Gastrocnemius medialis (tissue), 4 donors: ENCODE measurements at regions not wholly inside any gene's neighbourhood (a gene's known extent, or its start where the extent isn't known, plus 50 kb on each side); places are given as distances from the start of the nearest gene placed in this dataset.

Experiments used
- POLR2A ChIP-seq, 2 donors: fragments of 450-650 bp; IDR thresholded peaks; one replicate each; pipeline ENCODE4 v1.6.1; 2017; ENCODE audit warnings: antibody characterized with exemption in 2 of 2, mild to moderate bottlenecking in 2 of 2, moderate library complexity in 2 of 2
- TF ChIP-seq, protein P1 (sequence below), 5 experiments: fragments of 450-650 bp in 3 of 5; fragments of 200-600 bp in 2 of 5; sonication (generic) in 2 of 5; IDR thresholded peaks in 4 of 5; conservative IDR thresholded peaks in 1 of 5; 1 replicate in 4 of 5; 2 replicates in 1 of 5; pipeline ENCODE4 v1.5.1; 2016 to 2019; ENCODE audit warnings: antibody characterized with exemption in 5 of 5, mild to moderate bottlenecking in 3 of 5, moderate library complexity in 3 of 5

DNA sequence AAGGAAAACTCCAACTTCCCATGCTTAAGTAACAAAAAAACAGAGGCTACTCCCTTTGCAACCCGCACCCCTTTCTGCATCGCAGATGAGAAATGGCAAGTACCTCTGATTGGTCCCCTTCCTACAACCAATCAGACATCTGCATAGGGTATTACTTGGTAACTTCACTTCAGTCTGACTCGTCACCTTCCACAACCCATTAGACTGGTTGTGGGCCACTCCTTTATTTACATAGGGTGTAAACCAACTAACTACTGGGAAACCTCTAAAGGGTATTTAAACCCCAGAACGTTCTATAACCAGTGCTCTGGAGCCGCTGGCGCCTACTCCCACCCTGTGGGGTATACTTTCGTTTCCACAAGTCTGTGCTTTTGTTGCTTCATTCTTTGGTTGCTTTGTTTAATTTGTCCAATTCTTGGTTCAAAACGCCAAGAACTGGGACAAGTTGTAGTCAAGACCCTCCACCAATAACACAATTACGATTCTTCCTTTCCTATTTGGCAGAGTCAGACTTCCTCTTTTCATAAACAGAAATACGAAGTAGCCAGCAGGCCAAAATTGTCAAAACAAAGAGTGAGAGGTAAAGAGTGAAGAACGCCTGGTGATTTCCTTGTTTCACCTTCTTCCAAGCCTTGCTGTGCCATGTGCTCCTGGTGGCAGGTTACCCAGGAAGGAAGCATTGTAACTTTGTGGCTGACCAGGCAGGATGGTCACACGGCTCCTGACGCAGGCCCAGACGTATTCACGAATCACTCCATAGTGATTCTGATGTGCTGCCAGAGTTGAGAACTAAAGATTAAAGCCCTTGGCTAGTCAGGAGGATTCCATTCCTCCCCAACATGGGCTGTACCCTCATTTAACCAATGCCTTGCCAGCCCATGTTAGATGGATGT, 477.4 kb downstream of the ARHGEF28 start:
- TF ChIP-seq, protein P1, sequence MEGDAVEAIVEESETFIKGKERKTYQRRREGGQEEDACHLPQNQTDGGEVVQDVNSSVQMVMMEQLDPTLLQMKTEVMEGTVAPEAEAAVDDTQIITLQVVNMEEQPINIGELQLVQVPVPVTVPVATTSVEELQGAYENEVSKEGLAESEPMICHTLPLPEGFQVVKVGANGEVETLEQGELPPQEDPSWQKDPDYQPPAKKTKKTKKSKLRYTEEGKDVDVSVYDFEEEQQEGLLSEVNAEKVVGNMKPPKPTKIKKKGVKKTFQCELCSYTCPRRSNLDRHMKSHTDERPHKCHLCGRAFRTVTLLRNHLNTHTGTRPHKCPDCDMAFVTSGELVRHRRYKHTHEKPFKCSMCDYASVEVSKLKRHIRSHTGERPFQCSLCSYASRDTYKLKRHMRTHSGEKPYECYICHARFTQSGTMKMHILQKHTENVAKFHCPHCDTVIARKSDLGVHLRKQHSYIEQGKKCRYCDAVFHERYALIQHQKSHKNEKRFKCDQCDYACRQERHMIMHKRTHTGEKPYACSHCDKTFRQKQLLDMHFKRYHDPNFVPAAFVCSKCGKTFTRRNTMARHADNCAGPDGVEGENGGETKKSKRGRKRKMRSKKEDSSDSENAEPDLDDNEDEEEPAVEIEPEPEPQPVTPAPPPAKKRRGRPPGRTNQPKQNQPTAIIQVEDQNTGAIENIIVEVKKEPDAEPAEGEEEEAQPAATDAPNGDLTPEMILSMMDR (IDR thresholded peaks at IDR 0.05 in 4 of 5, conservative IDR thresholded peaks at IDR 0.05 in 1 of 5) = no peak
- no peak for TF ChIP-seq POLR2A (IDR thresholded peaks at IDR 0.05)
